IMR-90 (cell line): ENCODE measurements at regions not wholly inside any gene's neighbourhood (a gene's known extent, or its start where the extent isn't known, plus 50 kb on each side); places are given as distances from the start of the nearest gene placed in this dataset.

Experiments used
- CTCF ChIP-seq: conservative IDR thresholded peaks from 2 replicates; pipeline ENCODE4 v1.5.1; 2012; ENCODE audit warnings: mild to moderate bottlenecking, low read depth, low read length, improper control_type of control experiment
- MAFK ChIP-seq: IDR thresholded peaks from 2 replicates; pipeline ENCODE4 v1.6.1; 2012; ENCODE audit warnings: low read depth, low read length, improper control_type of control experiment
- MXI1 ChIP-seq: IDR thresholded peaks from 2 replicates; pipeline ENCODE4 v1.6.1; 2012; ENCODE audit warnings: low read depth, mild to moderate bottlenecking, low read length, moderate library complexity, borderline replicate concordance
- POLR2A ChIP-seq: IDR thresholded peaks from 2 replicates; pipeline ENCODE4 v1.6.1; 2012; ENCODE audit warnings: mild to moderate bottlenecking, low read depth, low read length
- RFX5 ChIP-seq: IDR thresholded peaks from 2 replicates; pipeline ENCODE4 v1.8.0; 2012; ENCODE audit warnings: low read depth, mild to moderate bottlenecking, low read length, moderate library complexity
- SMC3 ChIP-seq: fragments of 150-350 bp; IDR thresholded peaks from 2 replicates; pipeline ENCODE4 v1.6.1; 2016; ENCODE audit warnings: low read depth, mild to moderate bottlenecking, antibody characterized with exemption, low read length, moderate library complexity
- USF2 ChIP-seq: fragments of 150-350 bp; IDR thresholded peaks from 2 replicates; pipeline ENCODE4 v1.6.1; 2017; ENCODE audit warnings: mild to moderate bottlenecking, antibody characterized with exemption, low read length, low read depth

- TF ChIP-seq MXI1 (no peak), USF2 (no peak), MAFK (no peak), CTCF (no peak), RFX5 (no peak), SMC3 (no peak), POLR2A (no peak)
Observed at GRCh38 chr6:91672201-91672600, 1085.3 kb upstream of the MAP3K7 start.
